Esophagus muscularis mucosa (tissue), 4 donors: ENCODE measurements at regions not wholly inside any gene's neighbourhood (a gene's known extent, or its start where the extent isn't known, plus 50 kb on each side); places are given as distances from the start of the nearest gene placed in this dataset.
A peak's percentile ranks its signal among the peaks of the same experiment; 100 is the strongest.

ENCODE experiments used
- DNase-seq: peaks from one replicate; pipeline ENCODE4 v3.0.0-alpha.2; 2017; ENCODE audit errors: extremely low spot score
- H3K27ac ChIP-seq, 4 donors: fragments of 200-600 bp; sonication (generic); replicated peaks in 1 of 4; 1 replicate in 3 of 4; 2 replicates in 1 of 4; pipeline ENCODE4 v1.5.1; 2016 to 2019; ENCODE audit warnings: mild to moderate bottlenecking in 1 of 4
- H3K27me3 ChIP-seq, 4 donors: fragments of 200-600 bp; sonication (generic); one replicate each; pipeline versions ENCODE4 v1.5.1 to v1.6.0; 2016 to 2019
- H3K36me3 ChIP-seq, 4 donors: fragments of 200-600 bp; sonication (generic); one replicate each; pipeline ENCODE4 v1.5.1; 2016 to 2019
- H3K4me1 ChIP-seq, 4 donors: fragments of 200-600 bp; sonication (generic); one replicate each; pipeline ENCODE4 v1.5.1; 2016 to 2019
- H3K4me3 ChIP-seq, 4 donors: fragments of 200-600 bp; sonication (generic); 1 replicate in 2 of 4; 2 replicates in 2 of 4; pipeline ENCODE4 v1.5.1; 2016 to 2019; ENCODE audit warnings: mild to moderate bottlenecking in 4 of 4, moderate library complexity in 1 of 4
- H3K9me3 ChIP-seq, 4 donors: fragments of 200-600 bp; sonication (generic); 1 replicate in 3 of 4; 2 replicates in 1 of 4; pipeline ENCODE4 v1.5.1; 2016 to 2019
- EP300 ChIP-seq: sonication (generic); formaldehyde crosslinking; IDR thresholded peaks from one replicate; pipeline ENCODE4 v1.6.1; 2017; ENCODE audit warnings: antibody characterized with exemption
- POLR2A ChIP-seq: fragments of 450-650 bp; IDR thresholded peaks from one replicate; pipeline ENCODE4 v1.6.1; 2017; ENCODE audit warnings: antibody characterized with exemption, moderate library complexity, mild to moderate bottlenecking, low read depth
- POLR2AphosphoS5 ChIP-seq, 2 donors: sonication (generic); formaldehyde crosslinking; IDR thresholded peaks; one replicate each; pipeline ENCODE4 v1.6.1; 2017; ENCODE audit warnings: antibody characterized with exemption in 2 of 2
- WGBS: methylation state at CpG from one replicate; pipeline ENCODE4 v1.1.5; 2018; 5-methylcytosine and 5-hydroxymethylcytosine counted together
- intact Hi-C: fragments of 100-400 bp; cut with DNase I; formaldehyde crosslinking; loops from one replicate; pipeline ENCODE4 v1.15.1; 2023
- TF ChIP-seq, protein P1 (sequence below), 3 experiments: fragments of 200-600 bp in 2 of 3; fragments of 450-650 bp in 1 of 3; sonication (generic) in 2 of 3; IDR thresholded peaks; one replicate each; pipeline ENCODE4 v1.5.1; 2017 to 2019; ENCODE audit warnings: antibody characterized with exemption in 3 of 3, mild to moderate bottlenecking in 2 of 3, moderate library complexity in 1 of 3

DNA sequence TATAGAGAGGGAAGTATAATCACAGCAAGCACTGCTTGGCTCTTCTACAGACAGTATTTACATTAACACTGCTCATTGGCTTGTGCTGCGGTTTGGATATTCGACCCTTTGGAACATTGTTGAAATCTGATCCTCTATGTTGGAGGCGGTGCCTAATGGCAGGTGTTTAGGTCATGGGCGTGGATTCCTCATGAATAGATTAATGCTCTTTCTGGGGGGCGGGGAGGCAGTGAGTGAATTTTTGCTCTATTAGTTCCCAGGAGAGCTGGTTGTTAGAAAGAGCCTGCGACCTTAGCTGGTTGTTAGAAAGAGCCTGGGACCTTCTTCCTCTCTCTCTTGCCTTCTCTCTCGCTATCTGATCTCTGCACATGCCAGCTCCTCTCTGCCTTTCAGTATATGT, 77.3 kb upstream of the SVIL start:
- H3K36me3 ChIP-seq = peaks cover 0 to 26% (median 6%) of the 10 kb centered on the region in 4 donors
- intact Hi-C loops = loop anchor here (10.0 kb wide), 1 partner anchor 47 kb away; no protein-coding TSS in a partner anchor

DNA sequence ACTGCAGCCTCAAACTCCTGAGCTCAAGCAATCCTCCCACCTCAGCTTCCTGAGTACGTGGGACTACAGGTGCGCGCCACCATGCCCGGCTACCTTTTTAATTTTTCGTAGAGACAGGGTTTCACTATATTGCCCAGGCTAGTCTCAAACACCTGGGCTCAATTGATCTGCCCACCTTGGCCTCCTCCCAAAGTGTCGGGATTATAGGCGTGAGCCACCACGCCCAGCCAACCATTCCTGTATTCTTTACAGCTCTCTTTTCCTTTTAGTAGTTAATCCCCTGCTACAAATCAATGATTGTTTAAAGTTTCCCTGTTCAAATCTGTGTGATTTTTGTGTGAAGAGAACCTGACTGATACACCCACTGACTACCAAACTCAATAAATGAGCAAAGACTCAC, 75.4 kb upstream of the SVIL start:
- peak overlapping the region in 2 of 4 donors; percentile 16 to 51 for H3K27ac ChIP-seq
- no peak for DNase-seq
- no peak overlapping the region for H3K4me3 ChIP-seq
- H3K27me3 ChIP-seq = no peaks in the 10 kb centered on the region
- H3K9me3 ChIP-seq = no peaks in the 10 kb centered on the region
- peaks cover 3 to 80% (median 68%) of the 10 kb centered on the region in 4 donors for H3K4me1 ChIP-seq
- 87% methylated on average over 8 of the region's 8 CpGs for WGBS
- intact Hi-C loops = loop anchor here (10.0 kb wide), 1 partner anchor 45 kb away; no protein-coding TSS in a partner anchor
- TF ChIP-seq EP300 (no peak), POLR2AphosphoS5 (IDR thresholded peaks at IDR 0.05) (no peak), POLR2A (no peak)
- TF ChIP-seq, protein P1, sequence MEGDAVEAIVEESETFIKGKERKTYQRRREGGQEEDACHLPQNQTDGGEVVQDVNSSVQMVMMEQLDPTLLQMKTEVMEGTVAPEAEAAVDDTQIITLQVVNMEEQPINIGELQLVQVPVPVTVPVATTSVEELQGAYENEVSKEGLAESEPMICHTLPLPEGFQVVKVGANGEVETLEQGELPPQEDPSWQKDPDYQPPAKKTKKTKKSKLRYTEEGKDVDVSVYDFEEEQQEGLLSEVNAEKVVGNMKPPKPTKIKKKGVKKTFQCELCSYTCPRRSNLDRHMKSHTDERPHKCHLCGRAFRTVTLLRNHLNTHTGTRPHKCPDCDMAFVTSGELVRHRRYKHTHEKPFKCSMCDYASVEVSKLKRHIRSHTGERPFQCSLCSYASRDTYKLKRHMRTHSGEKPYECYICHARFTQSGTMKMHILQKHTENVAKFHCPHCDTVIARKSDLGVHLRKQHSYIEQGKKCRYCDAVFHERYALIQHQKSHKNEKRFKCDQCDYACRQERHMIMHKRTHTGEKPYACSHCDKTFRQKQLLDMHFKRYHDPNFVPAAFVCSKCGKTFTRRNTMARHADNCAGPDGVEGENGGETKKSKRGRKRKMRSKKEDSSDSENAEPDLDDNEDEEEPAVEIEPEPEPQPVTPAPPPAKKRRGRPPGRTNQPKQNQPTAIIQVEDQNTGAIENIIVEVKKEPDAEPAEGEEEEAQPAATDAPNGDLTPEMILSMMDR (IDR thresholded peaks at IDR 0.05) = no peak
- peaks cover 0 to 26% (median 6%) of the 10 kb centered on the region in 4 donors for H3K36me3 ChIP-seq

More for the DNA sequence above, 77.3 kb upstream of the SVIL start:
- DNase-seq = no peak
- H3K4me3 ChIP-seq = no peak overlapping the region
- peaks cover 3 to 82% (median 81%) of the 10 kb centered on the region in 4 donors for H3K4me1 ChIP-seq
- TF ChIP-seq EP300 (no peak), POLR2AphosphoS5 (IDR thresholded peaks at IDR 0.05) (no peak), POLR2A (no peak)
- TF ChIP-seq, protein P1 (IDR thresholded peaks at IDR 0.05) = no peak
- peak overlapping the region in 2 of 4 donors; percentile 16 to 40 for H3K27ac ChIP-seq
- no peaks in the 10 kb centered on the region for H3K27me3 ChIP-seq
- 61% methylated on average over 7 of the region's 7 CpGs for WGBS
- no peaks in the 10 kb centered on the region for H3K9me3 ChIP-seq

DNA sequence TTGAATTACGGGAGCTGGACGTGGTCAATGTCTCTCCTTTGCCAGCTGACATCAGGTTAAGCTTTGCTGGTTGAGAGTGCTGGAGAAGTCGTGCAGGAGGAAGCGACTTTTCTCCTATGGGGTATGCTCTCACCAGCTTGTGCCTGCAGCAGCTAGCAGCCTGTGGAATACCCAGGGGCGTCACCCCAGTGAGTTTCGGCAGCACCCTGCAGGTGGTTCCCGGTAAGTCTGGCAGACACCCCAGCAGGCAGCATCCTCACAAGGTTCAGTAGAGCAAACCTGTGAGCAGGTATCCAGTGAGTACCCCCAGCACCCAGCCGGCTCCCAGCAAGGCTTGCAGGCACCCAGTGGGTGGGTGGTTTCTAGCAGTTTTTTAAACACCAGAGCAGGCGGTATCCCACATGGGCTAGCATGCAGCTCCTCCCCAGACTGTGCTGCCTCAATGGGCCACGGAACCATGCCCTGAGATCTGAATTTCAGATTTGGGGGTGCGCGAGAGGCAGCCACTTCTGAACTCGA, 74.8 kb upstream of the SVIL start:
- peaks cover 0 to 26% (median 6%) of the 10 kb centered on the region in 4 donors for H3K36me3 ChIP-seq
- TF ChIP-seq POLR2A (no peak), POLR2AphosphoS5 (IDR thresholded peaks at IDR 0.05) (peak in 1 of 2 donors; percentile 12), EP300 (no peak)
- TF ChIP-seq, protein P1 (IDR thresholded peaks at IDR 0.05) = no peak
- H3K4me1 ChIP-seq = peaks cover 3 to 80% (median 68%) of the 10 kb centered on the region in 4 donors
- H3K27ac ChIP-seq = peak overlapping the region in 2 of 4 donors; percentile 16 to 51
- H3K4me3 ChIP-seq = no peak overlapping the region
- WGBS = 81% methylated on average over 9 of the region's 13 CpGs
- no peaks in the 10 kb centered on the region for H3K27me3 ChIP-seq
- no peak for DNase-seq
- intact Hi-C loops = loop anchor here (10.0 kb wide), 1 partner anchor 45 kb away; no protein-coding TSS in a partner anchor
- no peaks in the 10 kb centered on the region for H3K9me3 ChIP-seq

DNA sequence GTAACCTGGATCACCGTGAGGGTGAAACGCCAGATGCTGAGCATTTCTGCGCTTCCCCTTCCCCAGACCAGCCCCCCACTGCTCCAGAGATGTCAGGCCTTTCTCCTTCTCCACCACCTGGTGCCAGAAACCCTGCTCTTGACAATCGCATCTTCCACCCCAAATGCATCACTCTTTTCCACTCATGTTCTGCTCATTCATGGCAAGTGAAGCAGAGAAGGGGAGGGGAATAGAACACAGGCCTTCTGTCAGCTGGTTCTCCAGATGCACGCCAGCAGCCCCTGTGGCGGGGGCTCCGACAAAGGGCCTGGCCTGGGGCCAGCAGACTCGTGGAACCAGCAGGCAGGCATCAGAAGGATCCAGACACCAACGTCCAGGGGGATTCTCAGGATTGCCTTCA, 68.5 kb upstream of the SVIL start:
- TF ChIP-seq POLR2A (no peak), POLR2AphosphoS5 (IDR thresholded peaks at IDR 0.05) (peak in 1 of 2 donors; percentile 8)
- H3K36me3 ChIP-seq = no peaks in the 10 kb centered on the region
- WGBS = 26% methylated on average over 8 of the region's 9 CpGs
- DNase-seq = no peak
- H3K4me1 ChIP-seq = peaks cover 13 to 79% (median 71%) of the 10 kb centered on the region in 4 donors
- H3K27ac ChIP-seq = peak overlapping the region; percentile 60 to 74 (median 65)
- no peaks in the 10 kb centered on the region for H3K27me3 ChIP-seq
- no peaks in the 10 kb centered on the region for H3K9me3 ChIP-seq
- intact Hi-C loops = no loop called here
- H3K4me3 ChIP-seq = peak overlapping the region in 1 of 4 donors; percentile 3

DNA sequence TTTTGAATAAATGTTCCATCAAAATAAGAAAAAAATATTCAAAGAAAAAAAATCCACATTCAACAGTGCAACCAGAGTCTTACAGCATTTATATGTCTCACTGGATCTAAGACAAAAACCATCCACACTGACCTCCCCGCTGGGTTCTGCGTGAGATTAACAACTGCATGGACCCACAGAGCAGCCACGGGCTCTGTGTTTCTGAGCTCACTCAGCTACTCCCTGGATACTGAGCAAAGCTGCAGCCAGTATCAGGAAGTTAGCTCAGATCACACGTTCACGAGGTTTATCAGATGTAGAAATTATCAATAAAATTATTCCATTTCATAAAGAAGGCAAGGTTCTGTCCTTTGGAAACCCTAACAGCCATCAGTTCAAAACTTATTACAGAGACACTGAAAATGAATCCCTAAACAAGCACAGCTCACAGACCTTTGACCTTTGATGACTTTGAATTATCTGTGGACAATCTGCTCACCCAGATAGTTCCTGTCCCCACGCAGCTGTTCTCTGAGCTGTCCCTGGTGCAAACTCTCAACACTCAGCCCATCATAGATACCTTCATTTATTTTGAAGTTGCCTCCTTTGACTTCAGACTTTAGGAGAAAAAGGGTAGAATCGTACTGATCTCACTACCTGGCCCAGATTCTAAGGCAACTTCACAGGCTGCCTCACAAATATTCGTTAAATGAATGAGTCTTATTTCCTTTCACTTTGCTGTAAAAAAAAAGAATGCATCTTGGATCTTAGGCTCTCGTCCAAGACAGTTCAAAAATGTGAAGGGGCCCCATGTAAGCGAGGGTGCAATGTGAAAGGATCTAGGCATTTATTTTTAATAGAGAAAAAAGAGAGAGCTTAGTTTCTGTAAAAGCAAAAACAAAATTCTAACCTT, 67.7 kb upstream of the SVIL start:
- no peaks in the 10 kb centered on the region for H3K9me3 ChIP-seq
- intact Hi-C loops = no loop called here
- 22% methylated on average over 10 of the region's 10 CpGs for WGBS
- H3K4me1 ChIP-seq = peaks cover 13 to 78% (median 70%) of the 10 kb centered on the region in 4 donors
- TF ChIP-seq POLR2AphosphoS5 (IDR thresholded peaks at IDR 0.05) = peak in 1 of 2 donors; percentile 9
- TF ChIP-seq, protein P1 (IDR thresholded peaks at IDR 0.05) = no peak
- TF ChIP-seq POLR2A = no peak
- TF ChIP-seq EP300 = no peak
- H3K27ac ChIP-seq = peak overlapping the region; percentile 60 to 74 (median 65)
- peak overlapping the region in 2 of 4 donors; percentile 2 to 5 for H3K4me3 ChIP-seq
- no peak for DNase-seq
- no peaks in the 10 kb centered on the region for H3K36me3 ChIP-seq
- H3K27me3 ChIP-seq = no peaks in the 10 kb centered on the region
